Left ventricle myocardium superior (tissue), 1 donor: ENCODE measurements at regions not wholly inside any gene's neighbourhood (a gene's known extent, or its start where the extent isn't known, plus 50 kb on each side); places are given as distances from the start of the nearest gene placed in this dataset.
"Not testable (repeated sequence)": the region's sequence is repeated elsewhere in the genome, so short reads cannot be mapped to it uniquely, and the experiment has no call there.

Experiments
- ATAC-seq: fragments of 200-7000 bp; cut with Tn5 transposase; one replicate; pipeline ENCODE4 v1.9.1; 2020; ENCODE audit warnings: mild to moderate bottlenecking, moderate library complexity
- DNase-seq: peaks from one replicate; pipeline ENCODE4 v3.0.0-alpha.2; 2020
- intact Hi-C: fragments of 100-400 bp; cut with micrococcal nuclease; formaldehyde crosslinking; loops from one replicate; pipeline ENCODE4 v1.11.0; 2022
- donor health status: DM: no; HTN: yes; CAD: no; lungs with severe emphysema.

- DNase-seq, intact Hi-C loops, ATAC-seq: not testable (repeated sequence)
These were observed 80.3 kb downstream of the ANXA5 start for GRCh38 chr4:121616449-121616848.

- DNase-seq (no peak), ATAC-seq (no peak)
- intact Hi-C loops: no loop called here
These were observed 82.7 kb downstream of the ANXA5 start for GRCh38 chr4:121614101-121614500.

- ATAC-seq (peak; percentile 22), DNase-seq (no peak)
- intact Hi-C loops: no loop called here
These were observed 97.7 kb downstream of the ANXA5 start for GRCh38 chr4:121599049-121599448.

- DNase-seq (no peak), ATAC-seq (no peak)
- intact Hi-C loops: no loop called here
These were observed 99.3 kb downstream of the ANXA5 start for GRCh38 chr4:121597346-121597934.

- intact Hi-C loops: no loop called here
- peak; percentile 96 for ATAC-seq
- DNase-seq: no peak
These were observed 101.8 kb downstream of the ANXA5 start for GRCh38 chr4:121594796-121595526.

- intact Hi-C loops: no loop called here
- DNase-seq: no peak
- ATAC-seq: no peak
These were observed 103.0 kb downstream of the ANXA5 start for GRCh38 chr4:121593760-121594159.

- ATAC-seq, DNase-seq, intact Hi-C loops: not testable (repeated sequence)
These were observed 104.5 kb downstream of the ANXA5 start for GRCh38 chr4:121592257-121592656.

- ATAC-seq: no peak
- intact Hi-C loops: no loop called here
- no peak for DNase-seq
These were observed 111.9 kb downstream of the ANXA5 start for GRCh38 chr4:121584836-121585235.

- ATAC-seq (no peak), DNase-seq (no peak)
- intact Hi-C loops: no loop called here
These were observed 113.4 kb downstream of the ANXA5 start for GRCh38 chr4:121583396-121583795.

GRCh38 chr4:121582296-121582695 is 114.5 kb downstream of the ANXA5 start:
- ATAC-seq (no peak), DNase-seq (no peak)
- intact Hi-C loops: no loop called here

- intact Hi-C loops, DNase-seq, ATAC-seq: not testable (repeated sequence)
These were observed 121.4 kb downstream of the ANXA5 start for GRCh38 chr4:121575392-121575791.

- ATAC-seq (no peak), DNase-seq (no peak)
- intact Hi-C loops: no loop called here
These were observed 122.2 kb downstream of the ANXA5 start for GRCh38 chr4:121574618-121575017.

GRCh38 chr4:121567748-121568147 is 129.0 kb downstream of the ANXA5 start:
- ATAC-seq (no peak), DNase-seq (no peak)
- intact Hi-C loops: no loop called here

GRCh38 chr4:121564840-121565375 is 131.9 kb downstream of the ANXA5 start:
- no peak for ATAC-seq
- no peak for DNase-seq
- intact Hi-C loops: no loop called here

- ATAC-seq: no peak
- no peak for DNase-seq
- intact Hi-C loops: no loop called here
These were observed 134.0 kb downstream of the ANXA5 start for GRCh38 chr4:121562811-121563210.

GRCh38 chr4:121555315-121556107 is 141.3 kb downstream of the ANXA5 start:
- no peak for DNase-seq
- intact Hi-C loops: no loop called here
- ATAC-seq: peak; percentile 90

GRCh38 chr4:121554382-121554781 is 142.4 kb downstream of the ANXA5 start:
- ATAC-seq (peak; percentile 90), DNase-seq (no peak)
- intact Hi-C loops: no loop called here

GRCh38 chr4:121551881-121552280 is 144.9 kb downstream of the ANXA5 start:
- no peak for DNase-seq
- intact Hi-C loops: no loop called here
- peak; percentile 15 for ATAC-seq

- intact Hi-C loops: no loop called here
- ATAC-seq (no peak), DNase-seq (no peak)
These were observed 145.5 kb downstream of the ANXA5 start for GRCh38 chr4:121551271-121551670.

GRCh38 chr4:121541696-121542095 is 155.1 kb downstream of the ANXA5 start:
- intact Hi-C loops: no loop called here
- ATAC-seq: no peak
- DNase-seq: no peak
